HepG2 (cell line): ENCODE measurements at regions not wholly inside any gene's neighbourhood (a gene's known extent, or its start where the extent isn't known, plus 50 kb on each side); places are given as distances from the start of the nearest gene placed in this dataset.

Experiments
- ATAC-seq: fragments of 200-7000 bp; cut with Tn5 transposase; 3 replicates; pipeline ENCODE4 v1.9.1; 2020; ENCODE audit warnings: mild to moderate bottlenecking, moderate library complexity
- BruUV-seq: library from RNA; stranded (reverse); fragments of 400-500 nt; replicated peaks from 2 replicates; lab custom pipeline; 2021; lab: Mats Ljungman, UMichigan
- CTCF ChIA-PET: fragments of 300-600 bp; formaldehyde crosslinking; extraction: SDS; loops from one replicate; lab custom pipeline; 2021; ENCODE audit warnings: low total read pairs, inconsistent platforms, low intra/inter-chr PET ratio; lab: Yijun Ruan, JAX
- POLR2A ChIA-PET: fragments of 350-600 bp; sonication (Branson Sonifier 250); formaldehyde crosslinking; loops from one replicate; lab custom pipeline; 2020; ENCODE audit warnings: antibody characterized with exemption, inconsistent platforms; lab: Yijun Ruan, JAX
- DNase-seq: peaks from one replicate; pipeline ENCODE4 v3.0.0-alpha.2; 2015; ENCODE audit warnings: low spot score
- FAIRE-seq: peaks from 3 replicates; lab custom pipeline; 2011; peaks lifted over from hg19 to GRCh38; lab: Jason Lieb, UNC
- H2AFZ ChIP-seq: one replicate; pipeline ENCODE4 v1.6.1; 2011; ENCODE audit warnings: low read length, inconsistent platforms
- H3K27ac ChIP-seq: fragments of 300-600 bp; 3 replicates; pipeline ENCODE4 v1.8.0; 2011; ENCODE audit warnings: mixed run types, mild to moderate bottlenecking, mixed read lengths, low read length, inconsistent platforms; ENCODE audit not compliant: insufficient read depth; ENCODE audit errors: extremely low read length
- H3K27me3 ChIP-seq, 2 experiments: fragments of 200-600 bp in 1 of 2; 2 replicates in 1 of 2; 3 replicates in 1 of 2; pipeline versions ENCODE4 v1.6.0 to v1.8.0; 2011; ENCODE audit warnings: low read length in 2 of 2, mild to moderate bottlenecking in 2 of 2, moderate library complexity in 2 of 2, inconsistent platforms in 1 of 2; ENCODE audit not compliant: insufficient read depth in 2 of 2, control insufficient read depth in 1 of 2
- H3K36me3 ChIP-seq, 2 experiments: fragments of 200-600 bp in 1 of 2; replicated peaks in 1 of 2; 2 replicates in 1 of 2; 3 replicates in 1 of 2; pipeline versions ENCODE4 v1.5.1 to v1.8.0; 2011; ENCODE audit warnings: low read length in 2 of 2, inconsistent platforms in 1 of 2; ENCODE audit not compliant: insufficient read depth in 2 of 2, control insufficient read depth in 1 of 2
- H3K4me1 ChIP-seq: 2 replicates; pipeline ENCODE4 v1.5.1; 2012; ENCODE audit warnings: low read length, inconsistent platforms; ENCODE audit not compliant: insufficient read depth
- H3K4me2 ChIP-seq: 2 replicates; pipeline ENCODE4 v1.6.0; 2011; ENCODE audit warnings: low read depth, low read length, inconsistent platforms
- H3K4me3 ChIP-seq, 3 experiments: fragments of 200-600 bp in 1 of 3; sonication (generic), shearing (Covaris generic) in 1 of 3; replicated peaks in 1 of 3; 2 replicates each; pipeline ENCODE4 v1.5.1; 2011 to 2016; ENCODE audit warnings: low read length in 3 of 3, inconsistent platforms in 2 of 3, low read depth in 2 of 3, mild to moderate bottlenecking in 2 of 3, control low read depth in 1 of 3, mixed read lengths in 1 of 3; ENCODE audit not compliant: insufficient read depth in 1 of 3
- H3K79me2 ChIP-seq: one replicate; pipeline ENCODE4 v1.6.1; 2011; ENCODE audit warnings: low read length, inconsistent platforms; ENCODE audit not compliant: insufficient read depth
- H3K9ac ChIP-seq: 2 replicates; pipeline ENCODE4 v1.6.0; 2011; ENCODE audit warnings: mild to moderate bottlenecking, low read depth, low read length, inconsistent platforms; ENCODE audit not compliant: insufficient read depth
- H3K9me3 ChIP-seq: 2 replicates; pipeline ENCODE4 v1.5.1; 2012; ENCODE audit warnings: mild to moderate bottlenecking, low read length
- H4K20me1 ChIP-seq: 2 replicates; pipeline ENCODE4 v1.6.0; 2011; ENCODE audit warnings: inconsistent platforms, mild to moderate bottlenecking, low read length, moderate library complexity; ENCODE audit not compliant: insufficient read depth
- BORCS8-MEF2B ChIP-seq: sonication (generic); formaldehyde crosslinking; IDR thresholded peaks from 2 replicates; pipeline ENCODE4 v1.8.0; 2022; ENCODE audit warnings: mild to moderate bottlenecking, missing genetic modification reagents
- BRCA1 ChIP-seq: sonication (generic); formaldehyde crosslinking; IDR thresholded peaks from 2 replicates; pipeline ENCODE4 v1.4.0; 2020; ENCODE audit warnings: missing genetic modification reagents
- BRD4 ChIP-seq: sonication (generic); formaldehyde crosslinking; IDR thresholded peaks from 2 replicates; pipeline ENCODE4 v1.4.0; 2020; ENCODE audit warnings: missing genetic modification reagents
- CBFB ChIP-seq: sonication (generic); formaldehyde crosslinking; IDR thresholded peaks from 2 replicates; pipeline ENCODE4 v1.4.0; 2020; ENCODE audit warnings: missing genetic modification reagents
- CREM ChIP-seq, 2 experiments: sonication (generic) in 1 of 2; formaldehyde crosslinking in 1 of 2; IDR thresholded peaks; 2 replicates each; pipeline versions ENCODE4 v1.4.0 to v1.6.1; 2016 to 2020; ENCODE audit warnings: antibody characterized with exemption in 1 of 2, mild to moderate bottlenecking in 1 of 2, missing genetic modification reagents in 1 of 2
- CTCF ChIP-seq: sonication (generic); formaldehyde crosslinking; IDR thresholded peaks from 2 replicates; pipeline ENCODE4 v1.5.0; 2020; ENCODE audit warnings: mild to moderate bottlenecking, missing genetic modification reagents, moderate library complexity
- GTF2F1 ChIP-seq: fragments of 150-350 bp; IDR thresholded peaks from 2 replicates; pipeline ENCODE4 v1.6.1; 2014; ENCODE audit warnings: low read length
- HOXD1 ChIP-seq: sonication (generic); formaldehyde crosslinking; IDR thresholded peaks from 2 replicates; pipeline ENCODE4 v1.5.0; 2020; ENCODE audit warnings: missing genetic modification reagents
- KDM5B ChIP-seq: sonication (generic); formaldehyde crosslinking; IDR thresholded peaks from 2 replicates; pipeline ENCODE4 v1.4.0; 2020; ENCODE audit warnings: missing genetic modification reagents, mild to moderate bottlenecking, borderline replicate concordance
- MAFF ChIP-seq: IDR thresholded peaks from 2 replicates; pipeline ENCODE4 v1.6.1; 2011; ENCODE audit warnings: low read depth, low read length, improper control_type of control experiment
- NFKB2 ChIP-seq: sonication (generic); formaldehyde crosslinking; IDR thresholded peaks from 2 replicates; pipeline ENCODE4 v1.4.0; 2020; ENCODE audit warnings: missing genetic modification reagents, borderline replicate concordance
- NFYC ChIP-seq: IDR thresholded peaks from 2 replicates; pipeline ENCODE4 v1.6.1; 2016; ENCODE audit warnings: missing genetic modification reagents, missing compliant biosample characterization
- RARA ChIP-seq: IDR thresholded peaks from 2 replicates; pipeline ENCODE4 v1.6.1; 2016; ENCODE audit warnings: missing genetic modification reagents, missing compliant biosample characterization
- ZBTB44 ChIP-seq: sonication (generic); formaldehyde crosslinking; IDR thresholded peaks from 2 replicates; pipeline ENCODE4 v1.4.0; 2020; ENCODE audit warnings: missing genetic modification reagents
- ZNF205 ChIP-seq: IDR thresholded peaks from 2 replicates; pipeline ENCODE4 v1.6.1; 2018; ENCODE audit warnings: missing biosample characterization, missing genetic modification reagents
- ZNF263 ChIP-seq: sonication (generic); formaldehyde crosslinking; IDR thresholded peaks from 2 replicates; pipeline ENCODE4 v1.4.0; 2020; ENCODE audit warnings: missing genetic modification reagents
- ZNF350 ChIP-seq: sonication (generic); formaldehyde crosslinking; IDR thresholded peaks from 2 replicates; pipeline ENCODE4 v1.4.0; 2020; ENCODE audit warnings: mild to moderate bottlenecking, low read depth, missing genetic modification reagents, borderline replicate concordance
- in situ Hi-C: cut with HindIII; loops from 2 replicates; pipeline ENCODE4 v1.10.0; 2017; ENCODE audit warnings: low pct_unique_long_range_greater_than_20kb; ENCODE audit not compliant: extremely low pct_ligation_motif_present
- intact Hi-C: fragments of 100-400 bp; cut with micrococcal nuclease; formaldehyde crosslinking; loops from one replicate; pipeline ENCODE4 v1.10.0; 2022; ENCODE audit not compliant: unreplicated experiment
- TF ChIP-seq, protein P1 (sequence below): sonication (generic); formaldehyde crosslinking; IDR thresholded peaks from 2 replicates; pipeline ENCODE4 v1.4.0; 2020; ENCODE audit warnings: missing genetic modification reagents

DNA sequence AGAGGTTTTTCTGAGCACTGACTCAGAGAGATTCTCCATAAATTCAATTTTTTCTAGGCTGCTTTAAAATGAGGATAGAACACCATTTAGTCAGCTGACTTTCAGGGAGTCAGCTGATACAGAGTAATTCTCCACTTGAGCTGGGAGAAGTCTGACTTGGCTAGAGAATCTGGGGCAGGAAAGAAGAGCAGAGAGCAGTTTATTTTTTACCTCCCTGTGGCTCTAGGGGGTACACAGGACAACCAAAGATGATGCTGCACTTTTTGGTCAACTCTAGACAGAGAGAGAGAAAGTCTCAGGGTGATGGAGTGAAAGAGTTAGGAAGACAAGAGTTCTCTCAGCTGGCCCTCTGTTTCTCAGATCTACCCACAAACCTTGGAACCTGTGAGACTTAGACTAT, 67.3 kb upstream of the EED start:
- H2AFZ ChIP-seq: no peak overlapping the region
- no peak overlapping the region for H3K4me2 ChIP-seq
- in situ Hi-C loops: no loop called here
- POLR2A ChIA-PET: no interaction called here
- H3K27me3 ChIP-seq: peaks cover 0 to 1% of the 10 kb centered on the region in 2 experiments; a peak in 3 of 5 replicates
- H4K20me1 ChIP-seq: no peaks in the 10 kb centered on the region
- H3K27ac ChIP-seq: no peak overlapping the region
- H3K79me2 ChIP-seq: no peaks in the 10 kb centered on the region
- no peak overlapping the region for H3K9ac ChIP-seq
- CTCF ChIA-PET: no interaction called here
- no peaks in the 10 kb centered on the region for H3K36me3 ChIP-seq
- H3K4me3 ChIP-seq: no peak overlapping the region
- peaks cover 50% of the 10 kb centered on the region for H3K4me1 ChIP-seq
- no peak for TF ChIP-seq KDM5B (CRISPR knock-in tag)
- no peak for TF ChIP-seq ZBTB44 (CRISPR knock-in tag)
- TF ChIP-seq, protein P1, sequence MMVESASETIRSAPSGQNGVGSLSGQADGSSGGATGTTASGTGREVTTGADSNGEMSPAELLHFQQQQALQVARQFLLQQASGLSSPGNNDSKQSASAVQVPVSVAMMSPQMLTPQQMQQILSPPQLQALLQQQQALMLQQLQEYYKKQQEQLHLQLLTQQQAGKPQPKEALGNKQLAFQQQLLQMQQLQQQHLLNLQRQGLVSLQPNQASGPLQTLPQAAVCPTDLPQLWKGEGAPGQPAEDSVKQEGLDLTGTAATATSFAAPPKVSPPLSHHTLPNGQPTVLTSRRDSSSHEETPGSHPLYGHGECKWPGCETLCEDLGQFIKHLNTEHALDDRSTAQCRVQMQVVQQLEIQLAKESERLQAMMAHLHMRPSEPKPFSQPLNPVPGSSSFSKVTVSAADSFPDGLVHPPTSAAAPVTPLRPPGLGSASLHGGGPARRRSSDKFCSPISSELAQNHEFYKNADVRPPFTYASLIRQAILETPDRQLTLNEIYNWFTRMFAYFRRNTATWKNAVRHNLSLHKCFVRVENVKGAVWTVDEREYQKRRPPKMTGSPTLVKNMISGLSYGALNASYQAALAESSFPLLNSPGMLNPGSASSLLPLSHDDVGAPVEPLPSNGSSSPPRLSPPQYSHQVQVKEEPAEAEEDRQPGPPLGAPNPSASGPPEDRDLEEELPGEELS (CRISPR knock-in tag): no peak
- no peak for TF ChIP-seq NFYC (CRISPR knock-in tag)
- no peak for TF ChIP-seq CTCF
- no peak for TF ChIP-seq HOXD1
- TF ChIP-seq MAFF: no peak
- TF ChIP-seq GTF2F1: no peak
- no peak for TF ChIP-seq ZNF350 (CRISPR knock-in tag)
- TF ChIP-seq CREM (IDR thresholded peaks at IDR 0.05): no peak
- no peak for TF ChIP-seq CREM (CRISPR knock-in tag; IDR thresholded peaks at IDR 0.05)
- TF ChIP-seq RARA (CRISPR knock-in tag): no peak
- no peak for TF ChIP-seq ZNF263 (CRISPR knock-in tag)
- no peak for TF ChIP-seq BRD4 (CRISPR knock-in tag)
- no peak for TF ChIP-seq ZNF205 (CRISPR knock-in tag)
- TF ChIP-seq CBFB (CRISPR knock-in tag): no peak
- no peak for TF ChIP-seq BRCA1
- no peak for TF ChIP-seq NFKB2 (CRISPR knock-in tag)
- no peak for TF ChIP-seq BORCS8-MEF2B (CRISPR knock-in tag)
- FAIRE-seq (no peak), ATAC-seq (no peak), DNase-seq (no peak)
- BruUV-seq: no TSS peak
- no peaks in the 10 kb centered on the region for H3K9me3 ChIP-seq
- intact Hi-C loops: no loop called here
